Liver (tissue), 7 donors: ENCODE measurements at regions not wholly inside any gene's neighbourhood (a gene's known extent, or its start where the extent isn't known, plus 50 kb on each side); places are given as distances from the start of the nearest gene placed in this dataset.

Source experiments
- DNase-seq: peaks from one replicate; pipeline ENCODE4 v3.0.0-alpha.2; 2017; ENCODE audit warnings: low spot score
- H3K27ac ChIP-seq, 2 donors: one replicate each; pipeline ENCODE4 v1.7.0; 2013; ENCODE audit warnings: inconsistent platforms in 2 of 2, low read length in 2 of 2, control low read depth in 1 of 2, low read depth in 1 of 2, mild to moderate bottlenecking in 1 of 2
- H3K27me3 ChIP-seq, 4 donors: one replicate each; pipeline versions ENCODE4 v1.6.1 to v1.7.0; 2013; ENCODE audit warnings: low read length in 3 of 4, inconsistent platforms in 1 of 4, mild to moderate bottlenecking in 1 of 4, moderate library complexity in 1 of 4; ENCODE audit not compliant: control insufficient read depth in 4 of 4, insufficient read depth in 4 of 4
- H3K36me3 ChIP-seq, 4 donors: one replicate each; pipeline versions ENCODE4 v1.6.1 to v1.7.0; 2013; ENCODE audit warnings: low read length in 3 of 4, mild to moderate bottlenecking in 3 of 4, low read depth in 1 of 4, moderate library complexity in 1 of 4; ENCODE audit not compliant: control insufficient read depth in 4 of 4, insufficient read depth in 3 of 4
- H3K4me1 ChIP-seq, 4 donors: one replicate each; pipeline versions ENCODE4 v1.6.1 to v1.7.0; 2013; ENCODE audit warnings: low read length in 3 of 4, mild to moderate bottlenecking in 3 of 4, moderate library complexity in 1 of 4; ENCODE audit not compliant: control insufficient read depth in 4 of 4, insufficient read depth in 4 of 4
- H3K4me3 ChIP-seq, 3 donors: one replicate each; pipeline versions ENCODE4 v1.6.1 to v1.7.0; 2013; ENCODE audit warnings: low read length in 3 of 3, control low read depth in 1 of 3, low read depth in 1 of 3, mild to moderate bottlenecking in 1 of 3
- H3K9ac ChIP-seq, 2 donors: one replicate each; pipeline ENCODE4 v1.7.0; 2013; ENCODE audit warnings: low read length in 2 of 2, mild to moderate bottlenecking in 2 of 2, moderate library complexity in 2 of 2, control low read depth in 1 of 2, low read depth in 1 of 2
- H3K9me3 ChIP-seq, 4 donors: one replicate each; pipeline versions ENCODE4 v1.6.1 to v1.7.0; 2013; ENCODE audit warnings: low read length in 3 of 4; ENCODE audit not compliant: control insufficient read depth in 4 of 4
- ATF3 ChIP-seq: IDR thresholded peaks from 2 replicates; pipeline ENCODE4 v1.6.1; 2016; ENCODE audit warnings: antibody characterized with exemption
- FOXA1 ChIP-seq: IDR thresholded peaks from 2 replicates; pipeline ENCODE4 v1.6.1; 2016; ENCODE audit warnings: antibody characterized with exemption
- FOXA2 ChIP-seq: IDR thresholded peaks from 2 replicates; pipeline ENCODE4 v1.6.1; 2016; ENCODE audit warnings: antibody characterized with exemption
- GABPA ChIP-seq, 2 donors: IDR thresholded peaks in 1 of 2; conservative IDR thresholded peaks in 1 of 2; 2 replicates each; pipeline ENCODE4 v1.6.1; 2016; ENCODE audit warnings: antibody characterized with exemption in 2 of 2, mild to moderate bottlenecking in 1 of 2, moderate library complexity in 1 of 2
- HNF4A ChIP-seq, 2 donors: conservative IDR thresholded peaks; 2 replicates each; pipeline ENCODE4 v1.6.1; 2016; ENCODE audit warnings: antibody characterized with exemption in 2 of 2, mild to moderate bottlenecking in 2 of 2
- HNF4G ChIP-seq: IDR thresholded peaks from 2 replicates; pipeline ENCODE4 v1.6.1; 2016; ENCODE audit warnings: antibody characterized with exemption
- JUND ChIP-seq, 2 donors: IDR thresholded peaks; 2 replicates each; pipeline ENCODE4 v1.6.1; 2016; ENCODE audit warnings: antibody characterized with exemption in 2 of 2
- MAX ChIP-seq: IDR thresholded peaks from 2 replicates; pipeline ENCODE4 v1.6.1; 2016; ENCODE audit warnings: antibody characterized with exemption
- NR2F2 ChIP-seq: IDR thresholded peaks from 2 replicates; pipeline ENCODE4 v1.6.1; 2016; ENCODE audit warnings: antibody characterized with exemption
- RAD21 ChIP-seq, 2 donors: IDR thresholded peaks; 2 replicates each; pipeline ENCODE4 v1.6.1; 2016; ENCODE audit warnings: antibody characterized with exemption in 2 of 2, mild to moderate bottlenecking in 2 of 2
- REST ChIP-seq: IDR thresholded peaks from 2 replicates; pipeline ENCODE4 v1.6.1; 2016; ENCODE audit warnings: antibody characterized with exemption, mild to moderate bottlenecking
- RXRA ChIP-seq, 2 donors: IDR thresholded peaks; 2 replicates each; pipeline ENCODE4 v1.6.1; 2017 to 2018; ENCODE audit warnings: antibody characterized with exemption in 2 of 2, mild to moderate bottlenecking in 1 of 2
- SP1 ChIP-seq: IDR thresholded peaks from 2 replicates; pipeline ENCODE4 v1.6.1; 2018; ENCODE audit warnings: antibody characterized with exemption, mild to moderate bottlenecking
- YY1 ChIP-seq: IDR thresholded peaks from 2 replicates; pipeline ENCODE4 v1.6.1; 2016; ENCODE audit warnings: antibody characterized with exemption, mild to moderate bottlenecking
- ZBTB33 ChIP-seq: IDR thresholded peaks from 2 replicates; pipeline ENCODE4 v1.6.1; 2016; ENCODE audit warnings: antibody characterized with exemption
- WGBS: extraction: QIAGEN DNeasy Blood & Tissue Kit; methylation state at CpG from one replicate; pipeline ENCODE4 v1.1.7; 2013; 5-methylcytosine and 5-hydroxymethylcytosine counted together
- donor health status: healthy.
- donor health status: healthy.
- donor health status: healthy.
- donor health status: healthy.

GRCh38 chr11:22991196-22991595 is 130.9 kb upstream of the CCDC179 start:
- TF ChIP-seq FOXA1 = no peak
- no peaks in the 10 kb centered on the region for H3K4me1 ChIP-seq
- H3K4me3 ChIP-seq = no peak overlapping the region
- H3K9ac ChIP-seq = no peak overlapping the region
- no peak for DNase-seq
- no peaks in the 10 kb centered on the region for H3K27me3 ChIP-seq
- H3K36me3 ChIP-seq = no peaks in the 10 kb centered on the region
- no peak overlapping the region for H3K27ac ChIP-seq
- H3K9me3 ChIP-seq = peaks cover 1 to 18% (median 8%) of the 10 kb centered on the region in 4 donors

- Histone ChIP-seq H3K9me3 (peaks cover 0 to 6% (median 3%) of the 10 kb centered on the region in 4 donors), H3K36me3 (no peaks in the 10 kb centered on the region), H3K4me1 (peaks cover 0 to 6% (median 2%) of the 10 kb centered on the region in 4 donors), H3K9ac (no peak overlapping the region), H3K4me3 (no peak overlapping the region), H3K27me3 (no peaks in the 10 kb centered on the region), H3K27ac (no peak overlapping the region)
- 81% methylated on average over 4 of the region's 4 CpGs for WGBS
- TF ChIP-seq FOXA2 (no peak), ATF3 (no peak), NR2F2 (no peak), RAD21 (IDR thresholded peaks at IDR 0.05) (no peak), ZBTB33 (no peak), RXRA (IDR thresholded peaks at IDR 0.05) (no peak), YY1 (no peak), FOXA1 (no peak), GABPA (IDR thresholded peaks at IDR 0.05 in 1 of 2, conservative IDR thresholded peaks at IDR 0.05 in 1 of 2) (no peak), REST (no peak), JUND (IDR thresholded peaks at IDR 0.05) (no peak), HNF4G (no peak), SP1 (no peak), MAX (no peak)
- no peak for DNase-seq
Measured at GRCh38 chr11:23006730-23007129, 146.5 kb upstream of the CCDC179 start.

- H3K27me3 ChIP-seq = no peaks in the 10 kb centered on the region
- no peaks in the 10 kb centered on the region for H3K9me3 ChIP-seq
- no peaks in the 10 kb centered on the region for H3K36me3 ChIP-seq
- no peak overlapping the region for H3K9ac ChIP-seq
- peaks cover 0 to 6% (median 2%) of the 10 kb centered on the region in 4 donors for H3K4me1 ChIP-seq
- no peak overlapping the region for H3K4me3 ChIP-seq
- H3K27ac ChIP-seq = no peak overlapping the region
- TF ChIP-seq YY1 (no peak), RXRA (IDR thresholded peaks at IDR 0.05) (peak in 1 of 2 donors; percentile 16), MAX (no peak), FOXA1 (no peak), HNF4A (conservative IDR thresholded peaks at IDR 0.05) (peak; percentile 30 to 50), NR2F2 (no peak)
- DNase-seq = no peak
Measured at GRCh38 chr11:23010790-23011335, 150.6 kb upstream of the CCDC179 start.
